Keratinocyte (primary cell): ENCODE measurements at regions not wholly inside any gene's neighbourhood (a gene's known extent, or its start where the extent isn't known, plus 50 kb on each side); places are given as distances from the start of the nearest gene placed in this dataset.

Source experiments
- DNase-seq: peaks from one replicate; pipeline ENCODE4 v3.0.0-alpha.2; 2011; ENCODE audit warnings: low read depth, missing footprints, low spot score
- FAIRE-seq: peaks from 2 replicates; lab custom pipeline; 2011; peaks lifted over from hg19 to GRCh38; lab: Jason Lieb, UNC
- H2AFZ ChIP-seq: 2 replicates; pipeline ENCODE4 v1.6.0; 2012; ENCODE audit warnings: low read length, control low read depth, inconsistent platforms; ENCODE audit not compliant: control insufficient read depth
- H3K27ac ChIP-seq: 2 replicates; pipeline ENCODE4 v1.5.1; 2011; ENCODE audit warnings: low read length; ENCODE audit not compliant: control insufficient read depth, insufficient read depth
- H3K27me3 ChIP-seq: 3 replicates; pipeline ENCODE4 v1.6.0; 2011; ENCODE audit warnings: low read length; ENCODE audit not compliant: control insufficient read depth, insufficient read depth; ENCODE audit errors: extremely low read depth
- H3K36me3 ChIP-seq, 2 experiments: 2 replicates in 1 of 2; 3 replicates in 1 of 2; pipeline ENCODE4 v1.5.1; 2011; ENCODE audit warnings: low read length in 2 of 2, mild to moderate bottlenecking in 1 of 2; ENCODE audit not compliant: control insufficient read depth in 2 of 2, insufficient read depth in 2 of 2; ENCODE audit errors: extremely low read depth in 1 of 2
- H3K4me1 ChIP-seq: 3 replicates; pipeline ENCODE4 v1.5.1; 2011; ENCODE audit warnings: low read length; ENCODE audit not compliant: control insufficient read depth, insufficient read depth; ENCODE audit errors: extremely low read depth
- H3K4me2 ChIP-seq: 3 replicates; pipeline ENCODE4 v1.6.0; 2011; ENCODE audit warnings: low read depth, low read length; ENCODE audit not compliant: control insufficient read depth, insufficient read depth; ENCODE audit errors: extremely low read depth
- H3K4me3 ChIP-seq, 3 experiments: fragments of 200-600 bp in 1 of 3; sonication (generic) in 1 of 3; 2 replicates in 2 of 3; 3 replicates in 1 of 3; pipeline ENCODE4 v1.5.1; 2011 to 2016; ENCODE audit warnings: low read length in 3 of 3, mild to moderate bottlenecking in 3 of 3, control low read depth in 2 of 3, inconsistent platforms in 1 of 3, low read depth in 1 of 3, mixed read lengths in 1 of 3, mixed run types in 1 of 3, moderate library complexity in 1 of 3; ENCODE audit not compliant: control insufficient read depth in 2 of 3, insufficient read depth in 2 of 3; ENCODE audit errors: extremely low read depth in 1 of 3
- H3K79me2 ChIP-seq: 2 replicates; pipeline ENCODE4 v1.6.0; 2012; ENCODE audit warnings: low read length; ENCODE audit not compliant: control insufficient read depth, insufficient read depth
- H3K9ac ChIP-seq: 3 replicates; pipeline ENCODE4 v1.6.0; 2011; ENCODE audit warnings: low read length; ENCODE audit not compliant: control insufficient read depth, insufficient read depth; ENCODE audit errors: extremely low read depth
- H3K9me1 ChIP-seq: 3 replicates; pipeline ENCODE4 v1.6.0; 2011; ENCODE audit warnings: low read length; ENCODE audit not compliant: control insufficient read depth, insufficient read depth; ENCODE audit errors: extremely low read depth
- H3K9me3 ChIP-seq: 2 replicates; pipeline ENCODE4 v1.5.1; 2012; ENCODE audit warnings: low read depth, low read length; ENCODE audit not compliant: control insufficient read depth
- H4K20me1 ChIP-seq: 3 replicates; pipeline ENCODE4 v1.6.0; 2011; ENCODE audit warnings: low read length; ENCODE audit not compliant: control insufficient read depth, insufficient read depth; ENCODE audit errors: extremely low read depth
- CTCF ChIP-seq, 3 experiments: IDR thresholded peaks in 1 of 3; conservative IDR thresholded peaks in 1 of 3; optimal IDR thresholded peaks in 1 of 3; 2 replicates in 2 of 3; 3 replicates in 1 of 3; pipeline versions ENCODE3 to v1.5.1; 2011; ENCODE audit warnings: low read length in 3 of 3, mild to moderate bottlenecking in 3 of 3, moderate library complexity in 2 of 3, control low read depth in 1 of 3, inconsistent platforms in 1 of 3; ENCODE audit not compliant: insufficient read depth in 2 of 3; ENCODE audit errors: extremely low read depth in 1 of 3
- EZH2 ChIP-seq: IDR thresholded peaks from one replicate; pipeline ENCODE4 v1.6.1; 2012; ENCODE audit warnings: inconsistent platforms, mild to moderate bottlenecking, low read length, moderate library complexity
- dilution Hi-C: fragments of 300-500 bp; cut with MboI; formaldehyde crosslinking; loops from one replicate; pipeline ENCODE4 v1.7.0; 2020; ENCODE audit warnings: low sequenced_read_pairs; ENCODE audit not compliant: extremely low pct_ligation_motif_present

DNA sequence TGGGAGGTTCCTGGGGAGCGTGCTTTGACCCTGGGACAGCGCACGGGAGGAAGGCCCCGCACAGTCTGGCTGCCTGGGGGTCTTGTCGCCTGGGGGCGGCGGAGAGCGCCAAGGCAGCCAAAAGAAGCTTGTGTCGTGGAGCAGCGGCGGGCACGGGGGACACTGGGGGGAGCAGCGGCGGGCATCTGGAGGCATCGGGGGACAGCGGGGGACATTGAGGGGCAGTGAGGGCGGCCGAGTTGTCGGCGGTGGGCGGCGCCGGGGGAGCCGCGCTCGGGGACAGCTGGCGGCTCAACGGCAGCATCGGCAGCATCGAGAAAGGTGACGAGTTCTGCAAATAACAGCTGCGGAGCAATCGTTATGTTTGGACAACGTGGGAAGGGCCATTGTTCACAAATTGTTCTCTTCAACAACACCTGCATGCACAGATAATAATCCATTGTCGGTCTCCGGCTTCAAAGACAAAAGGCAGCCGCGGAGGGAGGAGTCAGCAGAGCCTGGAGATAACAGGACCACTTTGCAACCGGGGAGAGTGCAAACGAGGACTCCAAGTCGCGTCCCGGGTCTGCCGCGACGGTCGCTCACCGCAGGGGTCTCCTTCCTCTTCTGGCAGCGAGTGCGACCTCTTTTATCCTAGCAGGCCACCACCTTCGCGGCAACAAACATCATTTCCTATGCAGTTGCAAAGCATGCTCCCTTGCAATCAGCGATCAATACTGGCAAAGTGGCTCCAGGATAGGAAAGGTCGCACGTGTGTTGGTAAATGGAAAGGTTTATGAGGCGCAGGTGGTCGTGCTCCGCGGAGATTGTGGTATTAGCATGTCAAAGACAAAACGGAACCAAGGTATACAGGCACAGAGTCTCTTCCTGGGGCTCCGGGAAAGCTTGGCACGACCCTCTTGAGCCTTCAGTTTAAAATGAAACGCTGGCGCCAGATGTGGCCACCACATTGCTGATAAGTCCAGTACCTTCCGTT, 132.3 kb upstream of the DLX2 start:
- Histone ChIP-seq H3K27me3 (no peaks in the 10 kb centered on the region), H3K27ac (no peak overlapping the region), H3K79me2 (no peaks in the 10 kb centered on the region), H4K20me1 (no peaks in the 10 kb centered on the region), H3K4me2 (peak overlapping the region; percentile 80), H3K9ac (peak overlapping the region; percentile 22), H2AFZ (peak overlapping the region; percentile 36), H3K4me1 (peaks cover 45% of the 10 kb centered on the region), H3K36me3 (no peaks in the 10 kb centered on the region), H3K4me3 (peak overlapping the region in 1 of 3 experiments; percentile 50), H3K9me1 (no peaks in the 10 kb centered on the region), H3K9me3 (no peaks in the 10 kb centered on the region)
- DNase-seq = no peak
- dilution Hi-C loops = no loop called here
- TF ChIP-seq CTCF (optimal IDR thresholded peaks at IDR 0.05 in 1 of 3, IDR thresholded peaks at IDR 0.05 in 1 of 3, conservative IDR thresholded peaks at IDR 0.05 in 1 of 3; ENCODE audit: extremely low read depth in 1 of 3, insufficient read depth in 2 of 3, low read length in 3 of 3) (no peak), EZH2 (peak; percentile 6)
- FAIRE-seq = no peak

- Histone ChIP-seq H3K9me3 (no peaks in the 10 kb centered on the region), H3K4me2 (no peak overlapping the region), H3K4me3 (no peak overlapping the region), H2AFZ (no peak overlapping the region), H3K9ac (no peak overlapping the region), H4K20me1 (no peaks in the 10 kb centered on the region), H3K27me3 (no peaks in the 10 kb centered on the region), H3K27ac (no peak overlapping the region), H3K79me2 (no peaks in the 10 kb centered on the region), H3K9me1 (no peaks in the 10 kb centered on the region), H3K4me1 (peaks cover 14% of the 10 kb centered on the region), H3K36me3 (no peaks in the 10 kb centered on the region)
- TF ChIP-seq CTCF (optimal IDR thresholded peaks at IDR 0.05 in 1 of 3, IDR thresholded peaks at IDR 0.05 in 1 of 3, conservative IDR thresholded peaks at IDR 0.05 in 1 of 3; ENCODE audit: extremely low read depth in 1 of 3, insufficient read depth in 2 of 3, low read length in 3 of 3) (no peak), EZH2 (no peak)
- DNase-seq (no peak), FAIRE-seq (peak; percentile 48)
- dilution Hi-C loops = no loop called here
These were observed 137.4 kb upstream of the DLX2 start for GRCh38 chr2:172239944-172240590.
